GM10266 (cell line): ENCODE measurements at regions not wholly inside any gene's neighbourhood (a gene's known extent, or its start where the extent isn't known, plus 50 kb on each side); places are given as distances from the start of the nearest gene placed in this dataset.

ENCODE experiments used
- DNase-seq: peaks from one replicate; pipeline ENCODE4 v3.0.0; 2012; ENCODE audit errors: extremely low spot score
- CTCF ChIP-seq: IDR thresholded peaks from 2 replicates; pipeline ENCODE4 v1.5.1; 2012; ENCODE audit warnings: mild to moderate bottlenecking, low read depth; ENCODE audit not compliant: control insufficient read depth, insufficient read depth; ENCODE audit errors: missing control alignments

- DNase-seq = no peak
- no peak for TF ChIP-seq CTCF
Observed at GRCh38 chr3:127520993-127521392, 69.5 kb downstream of the TPRA1 start.

GRCh38 chr3:127518456-127519081 lies 72.0 kb downstream of the TPRA1 start:
- TF ChIP-seq CTCF = no peak
- DNase-seq = no peak

- DNase-seq = no peak
- TF ChIP-seq CTCF = no peak
Observed at GRCh38 chr3:127512256-127512655, 78.3 kb downstream of the TPRA1 start.

- no peak for DNase-seq
- TF ChIP-seq CTCF = no peak
Observed at GRCh38 chr3:127501177-127501576, 89.4 kb downstream of the TPRA1 start.

GRCh38 chr3:127497676-127498075 lies 92.9 kb downstream of the TPRA1 start:
- no peak for TF ChIP-seq CTCF
- no peak for DNase-seq

GRCh38 chr3:127497166-127497565 lies 93.4 kb downstream of the TPRA1 start:
- TF ChIP-seq CTCF = no peak
- DNase-seq = no peak

- TF ChIP-seq CTCF = no peak
- DNase-seq = no peak
Observed at GRCh38 chr3:127495821-127496655, 94.5 kb downstream of the TPRA1 start.
